K562 (cell line): ENCODE measurements at regions not wholly inside any gene's neighbourhood (a gene's known extent, or its start where the extent isn't known, plus 50 kb on each side); places are given as distances from the start of the nearest gene placed in this dataset.

Experiments
- CBX5 ChIP-seq: IDR thresholded peaks from 2 replicates; pipeline ENCODE4 v1.6.1; 2014; ENCODE audit warnings: low read depth, borderline replicate concordance
- ELF4 ChIP-seq: fragments of 450-650 bp; formaldehyde crosslinking; IDR thresholded peaks from 2 replicates; pipeline ENCODE4 v1.4.0; 2022; ENCODE audit warnings: missing genetic modification characterization
- MXI1 ChIP-seq: IDR thresholded peaks from 2 replicates; pipeline ENCODE4 v1.6.1; 2011; ENCODE audit warnings: low read depth, mild to moderate bottlenecking, improper control_type of control experiment, low read length
- POLR2A ChIP-seq: fragments of 450-650 bp; conservative IDR thresholded peaks from 2 replicates; pipeline ENCODE4 v1.6.1; 2016
- REST ChIP-seq, 2 experiments: fragments of 450-650 bp; formaldehyde crosslinking in 1 of 2; IDR thresholded peaks; 2 replicates each; pipeline versions ENCODE4 v1.4.0 to v1.6.1; 2014 to 2020; ENCODE audit warnings: mild to moderate bottlenecking in 2 of 2, borderline replicate concordance in 1 of 2, low read depth in 1 of 2
- STAG1 ChIP-seq: sonication (generic); formaldehyde crosslinking; IDR thresholded peaks from 2 replicates; pipeline ENCODE4 v1.5.0; 2020; ENCODE audit warnings: missing genetic modification reagents, borderline replicate concordance
- TCF7L2 ChIP-seq: fragments of 150-350 bp; IDR thresholded peaks from 2 replicates; pipeline ENCODE4 v1.6.1; 2016; ENCODE audit warnings: low read depth, mild to moderate bottlenecking, low read length, moderate library complexity
- ZNF121 ChIP-seq: sonication (generic); formaldehyde crosslinking; conservative IDR thresholded peaks from 2 replicates; pipeline ENCODE4 v1.8.0; 2022; ENCODE audit warnings: missing genetic modification reagents
- ZNF274 ChIP-seq: IDR thresholded peaks from 2 replicates; pipeline ENCODE4 v1.6.1; 2011; ENCODE audit warnings: low read depth, mild to moderate bottlenecking, low read length, moderate library complexity, borderline replicate concordance
- ZNF644 ChIP-seq: fragments of 200-800 bp; sonication (Bioruptor generic); IDR thresholded peaks from 2 replicates; pipeline ENCODE4 v1.6.1; 2016; ENCODE audit warnings: low read depth, missing genetic modification characterization, missing compliant biosample characterization
- ZNF778 ChIP-seq: fragments of 450-650 bp; formaldehyde crosslinking; IDR thresholded peaks from 2 replicates; pipeline ENCODE4 v1.4.0; 2020; ENCODE audit warnings: mild to moderate bottlenecking, moderate library complexity
- TF ChIP-seq, protein P1 (sequence below), 3 experiments: IDR thresholded peaks in 2 of 3; conservative IDR thresholded peaks in 1 of 3; 2 replicates each; pipeline ENCODE4 v1.5.1; 2011 to 2012; ENCODE audit warnings: low read length in 3 of 3, mild to moderate bottlenecking in 3 of 3, control low read depth in 2 of 3, improper control_type of control experiment in 1 of 3, inconsistent platforms in 1 of 3, low read depth in 1 of 3, mixed read lengths in 1 of 3, moderate library complexity in 1 of 3; ENCODE audit not compliant: insufficient read depth in 2 of 3

DNA sequence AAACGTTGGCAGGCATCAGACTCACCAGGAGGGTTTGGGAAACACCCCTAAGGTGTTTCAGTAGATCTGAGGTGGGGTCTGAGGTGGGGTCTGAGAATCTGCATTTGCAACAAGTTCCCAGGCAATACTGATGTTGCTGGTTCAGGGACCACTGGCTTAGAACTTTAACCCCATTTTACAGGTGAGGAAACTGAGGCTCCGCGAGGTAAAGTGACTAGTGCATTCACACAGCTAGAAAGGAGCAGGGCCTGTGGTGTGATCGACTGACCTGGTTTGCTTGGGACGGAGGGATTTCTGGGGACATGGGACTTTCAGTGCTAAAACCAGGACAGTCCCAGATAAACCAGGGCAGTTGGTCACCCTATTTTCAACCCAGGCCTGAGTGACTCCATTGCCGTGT lies 81.4 kb upstream of the ZNF618 start:
- TF ChIP-seq STAG1 (CRISPR knock-in tag) (no peak), POLR2A (no peak), ZNF778 (no peak), REST (IDR thresholded peaks at IDR 0.05; ENCODE audit: borderline replicate concordance) (no peak), REST (CRISPR knock-in tag; IDR thresholded peaks at IDR 0.05; ENCODE audit: low read depth) (no peak), ZNF274 (no peak), ZNF121 (CRISPR knock-in tag) (no peak), MXI1 (no peak), ELF4 (CRISPR knock-in tag) (no peak), TCF7L2 (no peak), ZNF644 (tag) (no peak), CBX5 (no peak)
- TF ChIP-seq, protein P1, sequence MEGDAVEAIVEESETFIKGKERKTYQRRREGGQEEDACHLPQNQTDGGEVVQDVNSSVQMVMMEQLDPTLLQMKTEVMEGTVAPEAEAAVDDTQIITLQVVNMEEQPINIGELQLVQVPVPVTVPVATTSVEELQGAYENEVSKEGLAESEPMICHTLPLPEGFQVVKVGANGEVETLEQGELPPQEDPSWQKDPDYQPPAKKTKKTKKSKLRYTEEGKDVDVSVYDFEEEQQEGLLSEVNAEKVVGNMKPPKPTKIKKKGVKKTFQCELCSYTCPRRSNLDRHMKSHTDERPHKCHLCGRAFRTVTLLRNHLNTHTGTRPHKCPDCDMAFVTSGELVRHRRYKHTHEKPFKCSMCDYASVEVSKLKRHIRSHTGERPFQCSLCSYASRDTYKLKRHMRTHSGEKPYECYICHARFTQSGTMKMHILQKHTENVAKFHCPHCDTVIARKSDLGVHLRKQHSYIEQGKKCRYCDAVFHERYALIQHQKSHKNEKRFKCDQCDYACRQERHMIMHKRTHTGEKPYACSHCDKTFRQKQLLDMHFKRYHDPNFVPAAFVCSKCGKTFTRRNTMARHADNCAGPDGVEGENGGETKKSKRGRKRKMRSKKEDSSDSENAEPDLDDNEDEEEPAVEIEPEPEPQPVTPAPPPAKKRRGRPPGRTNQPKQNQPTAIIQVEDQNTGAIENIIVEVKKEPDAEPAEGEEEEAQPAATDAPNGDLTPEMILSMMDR (IDR thresholded peaks at IDR 0.05 in 2 of 3, conservative IDR thresholded peaks at IDR 0.05 in 1 of 3; ENCODE audit: insufficient read depth in 2 of 3, low read depth in 1 of 3, low read length in 3 of 3), result no peak
